Gastroesophageal sphincter (tissue), 4 donors: ENCODE measurements at regions not wholly inside any gene's neighbourhood (a gene's known extent, or its start where the extent isn't known, plus 50 kb on each side); places are given as distances from the start of the nearest gene placed in this dataset.

Experiments used
- ATAC-seq: fragments of 150-250 bp; one replicate; pipeline ENCODE4 v1.9.1; 2016; ENCODE audit warnings: mild to moderate bottlenecking, moderate library complexity
- H3K27ac ChIP-seq, 4 donors: fragments of 200-600 bp; sonication (generic) in 3 of 4; 1 replicate in 3 of 4; 2 replicates in 1 of 4; pipeline ENCODE4 v1.5.1; 2016 to 2019
- H3K27me3 ChIP-seq: fragments of 200-600 bp; sonication (generic); one replicate; pipeline ENCODE4 v1.5.1; 2019
- H3K36me3 ChIP-seq, 2 donors: fragments of 200-600 bp; sonication (generic); one replicate each; pipeline ENCODE4 v1.5.1; 2019; ENCODE audit warnings: control low read depth in 1 of 2
- H3K4me1 ChIP-seq, 3 donors: fragments of 200-600 bp; sonication (generic); 1 replicate in 2 of 3; 2 replicates in 1 of 3; pipeline ENCODE4 v1.5.1; 2016 to 2019; ENCODE audit warnings: control low read depth in 2 of 3
- H3K4me3 ChIP-seq, 2 donors: fragments of 200-600 bp; sonication (generic); one replicate each; pipeline ENCODE4 v1.5.1; 2019; ENCODE audit warnings: mild to moderate bottlenecking in 1 of 2, moderate library complexity in 1 of 2
- H3K9me3 ChIP-seq, 3 donors: fragments of 200-600 bp; sonication (generic); one replicate each; pipeline ENCODE4 v1.5.1; 2017 to 2019; ENCODE audit warnings: control low read depth in 2 of 3
- CTCF ChIP-seq, 4 experiments: fragments of 200-600 bp in 2 of 4; fragments of 450-650 bp in 2 of 4; sonication (generic) in 1 of 4; IDR thresholded peaks; one replicate each; pipeline ENCODE4 v1.5.1; 2017 to 2019; ENCODE audit warnings: antibody characterized with exemption in 4 of 4, mild to moderate bottlenecking in 2 of 4, moderate library complexity in 2 of 4
- EP300 ChIP-seq: sonication (generic); formaldehyde crosslinking; IDR thresholded peaks from one replicate; pipeline ENCODE4 v1.6.1; 2017; ENCODE audit warnings: antibody characterized with exemption, mild to moderate bottlenecking
- POLR2A ChIP-seq, 2 donors: fragments of 450-650 bp; IDR thresholded peaks; one replicate each; pipeline ENCODE4 v1.6.1; 2017; ENCODE audit warnings: antibody characterized with exemption in 2 of 2, mild to moderate bottlenecking in 2 of 2, moderate library complexity in 1 of 2
- POLR2AphosphoS5 ChIP-seq: sonication (generic); formaldehyde crosslinking; IDR thresholded peaks from one replicate; pipeline ENCODE4 v1.6.1; 2017; ENCODE audit warnings: antibody characterized with exemption
- WGBS, 2 donors: methylation state at CpG; one replicate each; pipeline ENCODE4 v1.1.5; 2018; ENCODE audit warnings: low coverage in 1 of 2; 5-methylcytosine and 5-hydroxymethylcytosine counted together

DNA sequence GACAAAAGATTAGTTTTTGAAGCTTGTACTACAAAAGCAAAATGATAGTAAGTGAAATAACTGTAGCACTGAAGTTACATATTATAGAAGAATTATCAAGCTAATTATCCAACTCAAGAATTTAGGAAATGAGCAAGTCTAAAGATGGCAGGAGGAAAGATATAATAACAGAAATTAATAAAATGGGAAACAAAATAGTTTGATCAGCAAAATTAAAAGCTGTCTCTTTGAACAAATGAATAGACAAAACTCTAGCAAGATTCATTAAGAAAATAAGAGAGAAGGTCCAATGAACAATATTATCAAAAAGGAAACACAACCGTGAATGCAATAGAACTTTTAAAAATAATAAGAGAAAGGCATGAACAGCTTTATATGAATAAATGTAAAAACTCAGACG is 224.3 kb upstream of the IRX5 start:
- no peaks in the 10 kb centered on the region for H3K4me1 ChIP-seq
- TF ChIP-seq POLR2A (IDR thresholded peaks at IDR 0.05) = no peak
- no peak for TF ChIP-seq EP300
- TF ChIP-seq POLR2AphosphoS5 = no peak
- no peak for TF ChIP-seq CTCF (IDR thresholded peaks at IDR 0.05)
- 69 to 72% methylated on average over 2 of the region's 2 CpGs for WGBS, 2 donors
- H3K9me3 ChIP-seq = peaks cover 0 to 14% (median 0%) of the 10 kb centered on the region in 3 donors
- no peak for ATAC-seq
- no peak overlapping the region for H3K4me3 ChIP-seq
- H3K36me3 ChIP-seq = no peaks in the 10 kb centered on the region
- H3K27me3 ChIP-seq = peaks cover 9% of the 10 kb centered on the region
- H3K27ac ChIP-seq = no peak overlapping the region

DNA sequence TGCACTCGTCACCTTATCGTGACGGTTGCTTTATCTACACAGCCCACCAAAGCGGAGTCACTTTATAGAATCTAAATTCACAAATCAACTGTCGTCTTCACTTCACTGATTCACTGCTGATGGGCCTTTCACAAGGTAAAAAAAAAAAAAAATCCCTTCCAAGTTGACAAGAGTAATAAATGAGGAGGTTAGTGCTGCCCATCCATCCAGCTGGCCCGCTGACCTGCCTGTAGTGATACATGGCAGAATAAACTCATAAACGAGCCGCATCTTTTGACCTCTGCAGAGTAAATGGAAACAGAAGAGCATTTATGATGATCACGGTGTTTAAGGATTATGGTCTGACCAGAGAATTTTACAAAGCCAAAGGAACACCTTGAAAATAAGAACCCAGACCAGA is 227.3 kb upstream of the IRX5 start:
- Histone ChIP-seq H3K4me3 (no peak overlapping the region), H3K9me3 (peaks cover 0 to 23% (median 0%) of the 10 kb centered on the region in 3 donors), H3K36me3 (no peaks in the 10 kb centered on the region), H3K4me1 (no peaks in the 10 kb centered on the region), H3K27me3 (peaks cover 11% of the 10 kb centered on the region), H3K27ac (no peak overlapping the region)
- ATAC-seq = no peak
- TF ChIP-seq POLR2A (IDR thresholded peaks at IDR 0.05) (no peak), POLR2AphosphoS5 (no peak), EP300 (no peak), CTCF (IDR thresholded peaks at IDR 0.05) (no peak)
- 43 to 59% methylated on average over 8 to 9 of the region's 9 CpGs for WGBS, 2 donors

DNA sequence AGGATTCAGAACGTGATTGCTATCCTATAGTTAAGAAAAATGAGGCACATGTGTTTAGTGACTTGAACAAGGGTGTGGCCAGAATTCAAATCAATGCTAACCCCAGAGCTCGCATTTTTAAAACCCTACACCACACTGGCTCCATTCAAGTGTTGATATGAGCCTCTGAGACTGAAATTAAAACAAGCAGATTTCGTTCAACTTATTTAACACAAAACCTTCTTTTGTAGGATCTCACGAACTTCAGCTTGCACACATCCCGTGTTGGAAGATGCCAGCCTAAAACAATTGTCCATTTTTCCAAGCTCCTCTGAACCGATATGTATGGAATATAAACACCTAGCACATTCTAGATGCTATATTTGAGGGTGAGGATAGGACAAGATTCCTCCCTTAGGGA is 231.0 kb upstream of the IRX5 start:
- Histone ChIP-seq H3K4me1 (no peaks in the 10 kb centered on the region), H3K27me3 (peaks cover 11% of the 10 kb centered on the region), H3K4me3 (no peak overlapping the region), H3K36me3 (no peaks in the 10 kb centered on the region), H3K27ac (no peak overlapping the region), H3K9me3 (peaks cover 0 to 12% (median 0%) of the 10 kb centered on the region in 3 donors)
- WGBS, 2 donors = 62 to 74% methylated on average over 5 to 6 of the region's 6 CpGs
- TF ChIP-seq POLR2AphosphoS5 = no peak
- TF ChIP-seq POLR2A (IDR thresholded peaks at IDR 0.05) = no peak
- TF ChIP-seq CTCF (IDR thresholded peaks at IDR 0.05) = no peak
- no peak for TF ChIP-seq EP300
- no peak for ATAC-seq

DNA sequence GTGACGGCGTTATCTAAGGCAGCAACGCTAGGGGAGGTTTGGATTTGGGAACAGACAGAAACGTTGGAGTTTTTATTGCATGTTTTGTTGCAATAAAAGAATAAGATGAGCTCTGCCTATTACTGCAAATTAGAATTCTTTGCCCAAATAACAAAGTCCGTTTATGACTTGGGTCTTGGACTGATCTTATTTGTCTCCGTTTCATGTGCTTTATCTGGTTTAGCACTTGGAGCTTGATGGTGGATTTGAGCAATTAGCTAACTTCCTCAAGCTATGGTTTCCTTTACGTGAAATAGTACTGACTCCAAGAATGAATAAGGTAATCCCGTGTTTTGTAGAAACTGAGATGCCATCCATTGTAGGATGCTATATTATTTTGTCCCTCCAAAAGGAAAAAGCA is 233.0 kb upstream of the IRX5 start:
- 52 to 72% methylated on average over 8 of the region's 8 CpGs for WGBS, 2 donors
- Histone ChIP-seq H3K36me3 (no peaks in the 10 kb centered on the region), H3K27ac (no peak overlapping the region), H3K9me3 (peaks cover 0 to 22% (median 0%) of the 10 kb centered on the region in 3 donors), H3K4me1 (no peaks in the 10 kb centered on the region), H3K4me3 (no peak overlapping the region), H3K27me3 (peaks cover 20% of the 10 kb centered on the region)
- no peak for ATAC-seq
- no peak for TF ChIP-seq EP300
- TF ChIP-seq POLR2A (IDR thresholded peaks at IDR 0.05) = no peak
- no peak for TF ChIP-seq POLR2AphosphoS5
- no peak for TF ChIP-seq CTCF (IDR thresholded peaks at IDR 0.05)

DNA sequence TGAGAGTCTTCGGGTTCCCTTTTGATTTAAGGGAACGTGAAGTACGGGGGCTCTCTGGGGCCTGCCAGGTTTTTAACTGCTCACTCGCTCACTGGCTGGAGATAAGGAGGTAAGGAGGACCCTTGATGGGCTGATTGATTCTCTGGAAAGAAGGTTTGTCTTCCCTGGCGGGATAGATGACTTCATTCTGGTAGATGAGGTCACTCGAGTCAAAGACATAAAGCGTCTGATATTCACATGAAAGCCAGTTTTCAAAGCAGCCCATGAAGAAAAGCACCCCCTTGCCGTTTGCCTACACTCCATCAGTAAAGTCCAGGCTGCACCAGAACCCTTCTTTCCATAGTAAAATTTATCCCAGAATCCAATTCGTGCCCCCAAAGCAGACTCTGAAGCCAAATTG is 233.7 kb upstream of the IRX5 start:
- peaks cover 0 to 25% (median 0%) of the 10 kb centered on the region in 3 donors for H3K9me3 ChIP-seq
- WGBS, 2 donors = 56 to 61% methylated on average over 4 to 9 of the region's 9 CpGs
- no peak for ATAC-seq
- no peak for TF ChIP-seq POLR2AphosphoS5
- TF ChIP-seq CTCF (IDR thresholded peaks at IDR 0.05) = no peak
- no peak for TF ChIP-seq POLR2A (IDR thresholded peaks at IDR 0.05)
- no peak for TF ChIP-seq EP300
- no peaks in the 10 kb centered on the region for H3K4me1 ChIP-seq
- peaks cover 18% of the 10 kb centered on the region for H3K27me3 ChIP-seq
- no peaks in the 10 kb centered on the region for H3K36me3 ChIP-seq
- H3K27ac ChIP-seq = no peak overlapping the region
- H3K4me3 ChIP-seq = no peak overlapping the region
